ENCODE measurements at regions not wholly inside any gene's neighbourhood (a gene's known extent, or its start where the extent isn't known, plus 50 kb on each side); places are given as distances from the start of the nearest gene placed in this dataset.

DNA sequence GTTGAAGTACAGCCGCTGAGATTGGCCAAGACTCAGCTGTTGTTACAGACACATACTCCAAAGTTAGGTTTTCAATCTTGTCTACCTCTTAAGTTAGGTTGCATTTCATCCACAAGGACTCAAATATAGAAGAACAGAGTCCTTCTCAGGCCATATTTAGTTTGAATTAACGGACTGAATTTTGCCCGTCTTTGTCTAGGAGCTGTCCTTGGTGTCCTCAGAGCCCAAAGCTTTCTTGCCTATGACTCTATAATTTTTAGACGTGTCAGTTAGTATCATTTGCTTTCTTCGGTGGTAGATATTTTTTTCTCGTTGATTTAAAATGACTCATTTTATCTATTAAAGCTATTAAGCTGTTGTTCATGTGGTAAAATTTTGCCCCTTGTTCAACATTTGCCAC, 403.2 kb downstream of the HS3ST3B1 start:
- TF ChIP-seq, protein P1, sequence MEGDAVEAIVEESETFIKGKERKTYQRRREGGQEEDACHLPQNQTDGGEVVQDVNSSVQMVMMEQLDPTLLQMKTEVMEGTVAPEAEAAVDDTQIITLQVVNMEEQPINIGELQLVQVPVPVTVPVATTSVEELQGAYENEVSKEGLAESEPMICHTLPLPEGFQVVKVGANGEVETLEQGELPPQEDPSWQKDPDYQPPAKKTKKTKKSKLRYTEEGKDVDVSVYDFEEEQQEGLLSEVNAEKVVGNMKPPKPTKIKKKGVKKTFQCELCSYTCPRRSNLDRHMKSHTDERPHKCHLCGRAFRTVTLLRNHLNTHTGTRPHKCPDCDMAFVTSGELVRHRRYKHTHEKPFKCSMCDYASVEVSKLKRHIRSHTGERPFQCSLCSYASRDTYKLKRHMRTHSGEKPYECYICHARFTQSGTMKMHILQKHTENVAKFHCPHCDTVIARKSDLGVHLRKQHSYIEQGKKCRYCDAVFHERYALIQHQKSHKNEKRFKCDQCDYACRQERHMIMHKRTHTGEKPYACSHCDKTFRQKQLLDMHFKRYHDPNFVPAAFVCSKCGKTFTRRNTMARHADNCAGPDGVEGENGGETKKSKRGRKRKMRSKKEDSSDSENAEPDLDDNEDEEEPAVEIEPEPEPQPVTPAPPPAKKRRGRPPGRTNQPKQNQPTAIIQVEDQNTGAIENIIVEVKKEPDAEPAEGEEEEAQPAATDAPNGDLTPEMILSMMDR (IDR thresholded peaks at IDR 0.05; ENCODE audit: control extremely low read depth in 1 of 3, insufficient read depth in 1 of 3, low read depth in 1 of 3, low read length in 3 of 3): no peak
- TF ChIP-seq TAF1 (IDR thresholded peaks at IDR 0.05; ENCODE audit: low read depth, low read length) (no peak), EZH2 (IDR thresholded peaks at IDR 0.05; ENCODE audit: low read depth, low read length, severe bottlenecking) (no peak), JUND (IDR thresholded peaks at IDR 0.05; ENCODE audit: low read length) (no peak)

Data from H1 (cell line).